Stimulated activated naive CD4-positive, alpha-beta T cell treated with Interleukin-2 at 50 U/mL for 16 hours (primary cell): ENCODE measurements at regions not wholly inside any gene's neighbourhood (a gene's known extent, or its start where the extent isn't known, plus 50 kb on each side); places are given as distances from the start of the nearest gene placed in this dataset.

Experiments
- DNase-seq: peaks from one replicate; lab custom pipeline; 2025; lab: John Stamatoyannopoulos, UW

GRCh38 chr5:8473827-8474568, 605.0 kb downstream of the MTRR start:
- DNase-seq = no peak

DNA sequence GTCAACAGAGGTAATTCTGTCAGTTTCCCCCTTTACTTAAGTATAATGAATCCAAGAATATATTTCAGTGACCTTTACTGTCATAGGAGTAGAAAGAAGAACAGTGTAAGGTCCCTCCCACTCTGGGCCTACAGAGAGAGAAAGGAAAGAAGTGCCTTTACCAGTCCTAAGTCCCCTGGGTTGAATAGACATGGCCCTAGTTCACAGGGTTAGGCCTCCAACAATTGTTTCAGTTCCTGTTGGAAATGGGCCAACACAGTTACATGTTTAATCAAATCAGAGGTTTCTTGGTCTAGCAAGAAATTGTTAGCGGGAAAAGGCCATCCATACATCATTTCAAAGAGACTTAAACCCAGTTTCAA, 605.6 kb downstream of the MTRR start:
- DNase-seq = no peak

- DNase-seq = no peak
Measured at GRCh38 chr5:8478326-8478725, 609.4 kb downstream of the MTRR start.

DNA sequence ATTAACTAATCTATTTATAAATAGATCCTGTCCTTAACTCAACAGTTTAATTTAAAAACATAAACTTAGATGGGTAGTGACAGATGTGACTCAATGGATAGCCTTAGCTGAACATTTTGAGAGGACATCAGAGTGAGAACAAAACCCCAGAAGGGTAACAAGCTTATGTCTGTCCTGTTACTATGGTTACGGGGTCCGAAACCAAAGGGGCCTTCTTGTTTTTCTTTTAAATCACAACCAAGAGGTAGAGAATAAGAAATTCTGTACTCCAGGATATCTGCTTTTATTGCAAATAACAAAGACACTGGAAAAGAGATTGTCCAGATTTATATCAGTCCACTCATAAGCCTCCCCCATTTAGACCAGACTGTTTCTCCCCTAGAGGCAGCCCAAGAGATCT, 612.1 kb downstream of the MTRR start:
- no peak for DNase-seq

GRCh38 chr5:8491254-8491653, 622.3 kb downstream of the MTRR start:
- no peak for DNase-seq

DNA sequence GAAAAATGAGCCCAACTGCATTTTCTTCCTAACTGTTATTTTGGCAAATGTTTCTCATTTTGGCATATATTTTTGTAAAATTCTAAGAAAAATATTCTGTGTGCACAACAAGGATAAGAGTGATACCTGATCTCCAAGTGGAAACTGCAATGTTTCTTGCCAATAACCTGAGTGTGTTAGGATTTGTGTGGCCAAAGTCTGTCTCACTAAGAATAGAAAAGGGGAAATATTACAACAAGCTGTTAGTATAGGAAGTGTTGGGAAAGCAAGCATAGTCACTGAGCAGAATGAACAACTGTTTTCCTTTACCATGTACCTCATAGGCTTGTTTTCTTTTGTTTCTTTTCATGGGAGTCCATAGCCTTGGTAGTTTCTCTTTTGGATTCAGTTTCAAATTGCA, 624.2 kb downstream of the MTRR start:
- no peak for DNase-seq

GRCh38 chr5:8500426-8500825, 631.5 kb downstream of the MTRR start:
- DNase-seq = no peak

DNA sequence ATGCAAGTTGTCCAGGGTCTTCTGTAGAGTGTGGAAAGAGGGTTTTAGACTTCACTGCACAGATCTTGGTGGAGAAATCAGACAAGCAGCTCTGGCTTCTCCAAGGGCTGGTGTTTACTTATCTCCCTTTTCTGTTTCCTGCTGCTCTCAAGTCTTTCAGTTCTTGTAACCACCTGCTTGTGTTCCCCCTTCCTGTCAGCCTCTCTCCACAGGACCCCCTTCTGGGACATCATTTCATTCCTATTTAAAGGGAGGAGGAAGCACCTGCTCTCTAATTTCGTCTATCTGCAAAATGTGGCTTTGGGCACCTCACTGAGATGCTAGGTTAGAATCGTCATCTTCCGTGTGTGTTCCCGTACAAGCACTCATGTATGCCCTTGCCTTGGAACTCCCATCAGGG, 636.2 kb downstream of the MTRR start:
- no peak for DNase-seq

GRCh38 chr5:8508231-8508630, 639.3 kb downstream of the MTRR start:
- no peak for DNase-seq

- DNase-seq = no peak
Measured at GRCh38 chr5:8516356-8516755, 647.4 kb downstream of the MTRR start.

DNA sequence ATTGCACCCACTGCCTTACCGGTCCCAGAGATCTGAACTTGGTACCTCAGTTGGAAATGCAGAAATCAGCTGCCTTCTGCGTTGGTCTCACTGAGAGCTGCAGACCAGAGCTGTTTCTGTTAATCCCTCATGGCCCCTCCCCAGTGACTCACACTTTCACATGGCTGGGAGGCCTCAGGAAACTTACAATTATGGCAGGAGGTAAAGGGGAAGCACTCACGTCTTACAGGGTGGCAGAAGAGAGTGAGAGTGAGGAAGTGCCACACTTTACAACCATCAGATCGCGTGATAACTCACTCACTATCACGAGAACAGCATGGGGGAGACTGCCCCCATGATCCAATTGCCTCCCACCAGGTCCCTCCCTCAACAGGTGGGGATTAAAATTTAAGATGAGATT, 648.5 kb downstream of the MTRR start:
- no peak for DNase-seq

GRCh38 chr5:8520917-8521316, 652.0 kb downstream of the MTRR start:
- DNase-seq = no peak

DNA sequence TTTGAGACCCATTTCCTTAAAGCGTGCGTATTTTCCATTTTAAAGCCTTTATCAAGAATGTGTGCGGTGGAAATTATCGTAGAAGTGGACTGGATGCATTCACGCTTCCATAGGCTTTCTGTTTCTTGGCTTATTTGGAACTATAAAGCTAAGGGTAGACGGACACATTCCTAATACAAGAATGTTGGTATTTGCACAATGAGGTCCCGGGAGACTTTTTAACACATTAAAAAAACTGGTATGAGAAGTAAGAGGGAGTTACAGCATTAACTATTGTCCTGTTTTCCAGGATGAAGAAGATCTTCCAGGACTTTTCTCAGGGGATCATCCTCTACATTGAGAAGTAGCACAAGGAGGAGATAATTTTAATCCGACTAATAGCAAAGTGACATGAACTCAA, 653.0 kb downstream of the MTRR start:
- DNase-seq = no peak

GRCh38 chr5:8522646-8523045, 653.7 kb downstream of the MTRR start:
- DNase-seq = no peak

GRCh38 chr5:8523501-8523900, 654.6 kb downstream of the MTRR start:
- no peak for DNase-seq

DNA sequence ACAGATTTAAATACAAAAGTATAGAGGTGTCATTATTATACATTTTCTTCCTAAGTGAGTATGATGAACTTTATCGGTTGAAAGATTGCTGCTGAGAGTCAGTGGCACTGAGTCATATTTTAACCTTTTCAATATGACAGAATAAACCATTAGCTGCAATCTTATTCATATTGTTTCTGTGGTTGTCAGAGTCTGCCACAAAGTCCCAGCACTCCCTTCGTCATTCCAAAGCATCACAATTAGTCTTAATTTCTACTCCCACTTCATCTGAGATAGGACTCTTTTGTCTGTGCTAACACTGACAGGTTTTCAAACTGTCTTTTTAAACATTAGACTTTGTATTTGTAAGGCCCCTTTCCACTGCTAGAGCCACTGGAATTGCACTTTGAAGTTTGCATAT, 656.9 kb downstream of the MTRR start:
- DNase-seq = no peak

DNA sequence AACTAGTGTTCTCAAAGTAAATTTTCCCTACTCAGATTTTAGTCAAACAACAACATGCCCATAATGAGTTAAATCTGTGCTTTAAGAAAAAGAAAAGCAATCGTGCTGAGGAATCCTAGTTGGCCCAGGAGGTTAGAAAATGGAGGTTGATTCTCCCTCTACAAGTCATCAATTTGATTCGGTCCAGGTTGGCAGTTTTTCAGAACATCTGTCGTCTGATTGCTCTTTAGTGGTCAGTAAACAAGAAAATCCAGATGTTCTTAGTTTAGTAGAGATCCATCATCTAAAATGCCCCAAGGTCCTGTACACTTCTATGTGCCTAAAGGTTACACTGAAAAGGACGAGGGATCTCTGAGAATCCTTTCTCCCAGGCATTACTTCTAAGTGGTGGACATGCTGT, 659.2 kb downstream of the MTRR start:
- no peak for DNase-seq

DNA sequence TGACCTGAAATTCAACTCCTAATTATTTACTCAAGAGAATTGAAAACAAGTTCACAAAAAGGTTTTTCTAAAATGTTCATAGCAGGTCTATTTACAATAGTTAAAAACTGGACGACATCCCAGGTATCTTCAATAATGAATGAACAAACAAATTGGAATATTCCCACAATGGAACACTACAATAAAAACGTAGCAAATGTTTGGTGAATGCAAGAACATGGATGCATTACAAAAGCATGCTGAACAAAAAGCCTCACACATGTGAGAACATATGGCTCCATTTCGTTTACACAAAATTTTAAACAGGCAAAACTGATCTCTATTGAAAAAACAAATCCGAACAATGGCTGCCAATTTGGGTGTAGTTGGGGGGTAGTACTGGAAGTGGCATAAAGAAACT, 669.9 kb downstream of the MTRR start:
- no peak for DNase-seq

DNA sequence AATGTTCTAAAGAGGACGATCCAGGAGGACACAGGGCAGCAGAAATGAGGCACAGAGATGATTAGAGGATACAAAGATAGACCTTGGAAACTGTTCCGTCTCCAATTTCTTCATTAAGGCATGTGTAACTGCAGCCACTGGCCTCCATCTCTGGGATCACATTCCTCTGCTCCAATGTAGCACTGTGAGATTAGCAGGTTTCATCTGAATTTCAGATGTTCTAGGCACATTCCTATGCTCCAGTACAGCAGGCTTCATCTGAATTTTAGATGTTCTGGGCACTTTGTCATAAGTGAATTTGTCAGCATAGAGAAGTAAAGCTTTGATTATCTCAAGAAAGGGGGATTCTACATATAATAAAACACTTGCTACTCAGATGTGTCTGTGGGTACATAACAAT, 671.4 kb downstream of the MTRR start:
- no peak for DNase-seq

DNA sequence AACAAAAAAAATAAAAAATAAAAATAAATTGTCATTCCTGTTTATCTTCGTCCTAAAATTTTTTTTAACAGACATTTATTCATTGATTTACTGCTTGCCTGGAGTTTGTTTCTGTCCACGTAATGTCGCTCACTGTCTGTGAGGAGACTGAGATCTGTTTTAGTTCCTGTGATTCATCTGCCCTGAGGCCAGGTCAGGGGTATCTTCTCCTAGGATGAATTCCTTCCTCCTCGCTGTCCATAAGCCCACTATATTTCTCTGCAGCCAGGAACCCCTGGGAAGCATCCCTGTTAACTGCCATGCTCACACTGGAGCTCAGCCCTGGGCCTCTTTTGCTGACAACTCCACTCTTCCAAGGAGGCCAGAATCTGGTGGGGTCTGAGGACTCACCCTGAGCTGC, 682.0 kb downstream of the MTRR start:
- DNase-seq = no peak

DNA sequence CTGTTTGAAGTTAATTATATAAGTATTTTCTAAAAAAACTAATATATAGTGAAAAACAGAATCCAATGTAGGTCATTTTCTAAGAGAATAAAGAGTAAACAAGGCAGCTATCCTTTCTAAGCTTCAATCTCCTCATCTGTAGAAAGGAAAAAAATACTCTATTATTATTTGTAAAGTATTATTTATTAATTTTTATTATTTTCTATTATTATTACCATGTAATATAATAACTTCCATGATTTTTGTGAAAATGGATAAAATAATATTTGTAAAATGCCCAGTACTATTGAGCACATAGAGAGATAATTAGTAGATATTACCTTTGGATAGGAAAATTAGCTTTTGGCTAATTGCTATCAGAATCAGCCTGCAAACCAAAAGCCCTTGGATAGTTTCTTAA, 684.4 kb downstream of the MTRR start:
- no peak for DNase-seq

- no peak for DNase-seq
Measured at GRCh38 chr5:8557728-8558127, 688.8 kb downstream of the MTRR start.

DNA sequence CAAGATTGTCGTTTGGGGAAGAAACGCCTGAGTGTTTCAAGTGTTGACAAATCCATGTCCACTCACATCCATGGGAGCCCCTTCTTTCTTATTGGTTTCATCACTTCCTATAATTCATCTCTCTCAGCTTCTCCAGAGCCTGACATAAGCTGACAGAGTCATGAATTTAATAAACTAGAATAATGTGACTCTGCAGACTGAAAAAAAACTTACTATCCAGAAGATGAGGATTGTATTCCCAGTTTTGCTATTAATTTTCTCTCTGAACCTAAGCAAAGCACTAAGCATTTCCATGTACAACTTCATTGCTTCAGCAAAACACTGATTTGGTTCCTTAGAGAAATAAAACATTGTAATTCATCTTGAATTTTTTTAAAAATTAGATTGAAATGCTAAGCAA, 691.8 kb downstream of the MTRR start:
- no peak for DNase-seq

GRCh38 chr5:8561224-8561840, 692.4 kb downstream of the MTRR start:
- no peak for DNase-seq
